Colonic mucosa (tissue), 4 donors: ENCODE measurements at regions not wholly inside any gene's neighbourhood (a gene's known extent, or its start where the extent isn't known, plus 50 kb on each side); places are given as distances from the start of the nearest gene placed in this dataset.

Source experiments
- DNase-seq: peaks from one replicate; pipeline ENCODE4 v3.0.0-alpha.2; 2020
- H3K27ac ChIP-seq: fragments of 200-600 bp; one replicate; pipeline ENCODE4 v1.8.0; 2021
- H3K27me3 ChIP-seq: fragments of 200-600 bp; one replicate; pipeline ENCODE4 v1.8.0; 2021
- H3K36me3 ChIP-seq: fragments of 200-600 bp; one replicate; pipeline ENCODE4 v1.8.0; 2021
- H3K4me1 ChIP-seq: fragments of 200-600 bp; one replicate; pipeline ENCODE4 v1.8.0; 2021; ENCODE audit warnings: mild to moderate bottlenecking
- H3K4me3 ChIP-seq: fragments of 200-600 bp; one replicate; pipeline ENCODE4 v1.8.0; 2021
- H3K9ac ChIP-seq, 2 donors: one replicate each; pipeline ENCODE4 v1.7.0; 2013; ENCODE audit warnings: control low read depth in 2 of 2, low read depth in 2 of 2, low read length in 2 of 2
- H3K9me3 ChIP-seq: fragments of 200-600 bp; one replicate; pipeline ENCODE4 v1.8.0; 2021
- intact Hi-C: fragments of 100-400 bp; cut with DNase I; formaldehyde crosslinking; loops from one replicate; pipeline ENCODE4 v1.14.1; 2022
- TF ChIP-seq, protein P1 (sequence below): fragments of 200-600 bp; IDR thresholded peaks from one replicate; pipeline ENCODE4 v1.8.0; 2022; ENCODE audit warnings: antibody characterized with exemption, mild to moderate bottlenecking
- donor health status: healthy.
- donor health status: DM: no; HTN: no; CAD: no.
- donor health status: DM: no; HTN: no; CAD: no.

DNA sequence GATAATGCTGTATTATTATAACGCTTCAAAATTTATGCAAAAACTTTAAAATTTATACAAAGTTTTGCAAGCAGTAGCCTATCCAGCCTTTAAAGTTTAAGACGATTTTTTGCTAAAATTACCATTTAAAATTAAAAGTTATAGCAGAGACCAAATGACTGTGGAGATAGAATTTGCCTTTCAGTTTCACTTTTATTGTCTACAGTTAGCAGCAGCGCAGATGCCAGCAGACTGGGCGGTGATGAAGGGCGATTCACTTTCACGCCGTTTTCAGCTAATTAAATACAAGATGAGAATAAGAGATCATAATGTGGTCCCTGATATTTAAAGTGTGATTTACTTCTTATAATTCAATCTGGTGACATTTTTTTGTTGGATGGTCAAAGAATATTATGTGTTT, 1381.5 kb upstream of the ADGRL3 start:
- no peaks in the 10 kb centered on the region for H3K4me1 ChIP-seq
- H3K9ac ChIP-seq = no peak overlapping the region
- H3K27me3 ChIP-seq = no peaks in the 10 kb centered on the region
- no peak overlapping the region for H3K4me3 ChIP-seq
- intact Hi-C loops = no loop called here
- H3K36me3 ChIP-seq = no peaks in the 10 kb centered on the region
- H3K9me3 ChIP-seq = no peaks in the 10 kb centered on the region
- DNase-seq = no peak
- no peak overlapping the region for H3K27ac ChIP-seq
- TF ChIP-seq, protein P1, sequence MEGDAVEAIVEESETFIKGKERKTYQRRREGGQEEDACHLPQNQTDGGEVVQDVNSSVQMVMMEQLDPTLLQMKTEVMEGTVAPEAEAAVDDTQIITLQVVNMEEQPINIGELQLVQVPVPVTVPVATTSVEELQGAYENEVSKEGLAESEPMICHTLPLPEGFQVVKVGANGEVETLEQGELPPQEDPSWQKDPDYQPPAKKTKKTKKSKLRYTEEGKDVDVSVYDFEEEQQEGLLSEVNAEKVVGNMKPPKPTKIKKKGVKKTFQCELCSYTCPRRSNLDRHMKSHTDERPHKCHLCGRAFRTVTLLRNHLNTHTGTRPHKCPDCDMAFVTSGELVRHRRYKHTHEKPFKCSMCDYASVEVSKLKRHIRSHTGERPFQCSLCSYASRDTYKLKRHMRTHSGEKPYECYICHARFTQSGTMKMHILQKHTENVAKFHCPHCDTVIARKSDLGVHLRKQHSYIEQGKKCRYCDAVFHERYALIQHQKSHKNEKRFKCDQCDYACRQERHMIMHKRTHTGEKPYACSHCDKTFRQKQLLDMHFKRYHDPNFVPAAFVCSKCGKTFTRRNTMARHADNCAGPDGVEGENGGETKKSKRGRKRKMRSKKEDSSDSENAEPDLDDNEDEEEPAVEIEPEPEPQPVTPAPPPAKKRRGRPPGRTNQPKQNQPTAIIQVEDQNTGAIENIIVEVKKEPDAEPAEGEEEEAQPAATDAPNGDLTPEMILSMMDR = no peak

DNA sequence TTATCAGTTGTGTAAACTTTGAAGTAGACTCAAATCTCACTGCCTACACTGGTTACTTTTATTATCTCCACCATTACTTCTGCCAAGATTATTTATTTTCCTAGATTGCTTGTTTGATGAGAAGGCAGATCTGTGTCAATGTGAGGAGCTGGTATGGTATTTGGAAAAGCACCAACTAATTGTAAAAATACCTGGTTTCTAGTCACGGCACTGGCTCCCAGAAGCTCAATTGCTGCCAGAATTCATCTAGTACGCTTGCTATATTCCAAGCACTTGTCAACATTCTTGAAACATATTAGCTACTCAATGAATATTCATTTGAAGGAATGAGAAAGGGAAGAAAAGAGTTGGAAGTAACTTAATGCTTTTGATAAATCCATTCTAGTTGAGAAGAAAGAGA, 1376.8 kb upstream of the ADGRL3 start:
- TF ChIP-seq, protein P1 = no peak
- Histone ChIP-seq H3K4me1 (no peaks in the 10 kb centered on the region), H3K4me3 (no peak overlapping the region), H3K27me3 (no peaks in the 10 kb centered on the region), H3K36me3 (no peaks in the 10 kb centered on the region), H3K9me3 (no peaks in the 10 kb centered on the region), H3K9ac (no peak overlapping the region), H3K27ac (no peak overlapping the region)
- intact Hi-C loops = no loop called here
- no peak for DNase-seq

DNA sequence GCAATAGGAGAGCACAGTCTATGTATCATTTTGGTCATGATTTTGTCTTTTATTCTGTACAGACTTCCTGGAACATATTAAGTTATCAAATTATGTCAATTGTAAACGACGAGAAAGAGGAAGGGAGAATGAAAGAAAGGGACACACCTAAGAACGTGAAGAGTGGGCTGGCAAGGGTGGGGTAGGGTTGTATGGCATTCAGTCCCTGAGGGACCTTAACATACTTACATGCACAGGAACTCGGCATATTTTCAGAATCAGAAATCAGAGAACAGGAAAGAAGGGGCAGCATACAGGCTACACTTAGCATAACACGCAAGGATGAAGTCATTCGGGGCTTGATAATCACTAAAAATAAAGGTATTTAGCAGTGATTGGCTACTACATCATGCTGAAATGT, 1375.0 kb upstream of the ADGRL3 start:
- Histone ChIP-seq H3K4me1 (no peaks in the 10 kb centered on the region), H3K4me3 (no peak overlapping the region), H3K27me3 (no peaks in the 10 kb centered on the region), H3K36me3 (no peaks in the 10 kb centered on the region), H3K27ac (no peak overlapping the region), H3K9me3 (no peaks in the 10 kb centered on the region), H3K9ac (no peak overlapping the region)
- DNase-seq = no peak
- TF ChIP-seq, protein P1 = no peak
- intact Hi-C loops = no loop called here

DNA sequence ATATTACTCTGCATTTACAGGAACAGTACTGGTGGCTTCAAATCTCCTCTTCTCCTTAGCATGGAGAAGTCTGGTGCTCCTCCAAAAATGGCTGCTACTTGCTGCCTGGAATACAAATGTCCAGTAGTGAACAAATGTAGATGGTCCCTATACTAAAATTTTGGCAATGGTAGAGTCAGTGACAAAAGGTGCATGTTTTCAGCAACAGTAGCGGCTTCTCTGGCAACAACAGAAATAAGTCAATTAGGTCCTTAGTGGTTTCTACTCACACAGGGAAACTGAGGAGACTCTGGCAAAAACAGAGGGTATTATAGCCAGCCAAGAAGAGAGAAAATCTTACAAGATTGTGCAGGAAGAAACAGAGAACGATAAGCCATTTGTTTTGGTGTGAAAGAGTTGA, 1368.4 kb upstream of the ADGRL3 start:
- H3K9me3 ChIP-seq = no peaks in the 10 kb centered on the region
- no peak overlapping the region for H3K9ac ChIP-seq
- H3K4me1 ChIP-seq = no peaks in the 10 kb centered on the region
- no peak overlapping the region for H3K4me3 ChIP-seq
- TF ChIP-seq, protein P1 = no peak
- H3K27ac ChIP-seq = no peak overlapping the region
- no peaks in the 10 kb centered on the region for H3K36me3 ChIP-seq
- DNase-seq = no peak
- intact Hi-C loops = no loop called here
- no peaks in the 10 kb centered on the region for H3K27me3 ChIP-seq

DNA sequence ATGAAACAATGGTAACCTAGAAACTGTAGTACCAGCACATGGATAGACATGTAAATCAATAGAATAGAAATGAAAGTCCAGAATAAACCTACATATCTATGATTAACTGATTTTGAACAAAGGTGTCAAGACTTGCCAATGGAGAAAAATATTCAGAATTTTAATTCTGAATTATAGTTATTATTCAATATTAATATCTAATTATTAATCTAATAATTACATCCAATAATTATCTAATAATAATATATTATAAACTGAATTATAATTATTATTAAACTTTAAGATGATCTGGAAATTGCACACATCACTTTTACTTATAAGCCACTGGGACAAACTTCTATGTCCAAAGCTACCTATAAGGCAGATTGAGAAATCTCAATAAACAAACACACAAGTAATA, 1365.2 kb upstream of the ADGRL3 start:
- no peaks in the 10 kb centered on the region for H3K27me3 ChIP-seq
- TF ChIP-seq, protein P1 = no peak
- no peaks in the 10 kb centered on the region for H3K36me3 ChIP-seq
- no peak for DNase-seq
- H3K9me3 ChIP-seq = no peaks in the 10 kb centered on the region
- no peak overlapping the region for H3K4me3 ChIP-seq
- H3K27ac ChIP-seq = no peak overlapping the region
- H3K9ac ChIP-seq = no peak overlapping the region
- intact Hi-C loops = no loop called here
- H3K4me1 ChIP-seq = no peaks in the 10 kb centered on the region

DNA sequence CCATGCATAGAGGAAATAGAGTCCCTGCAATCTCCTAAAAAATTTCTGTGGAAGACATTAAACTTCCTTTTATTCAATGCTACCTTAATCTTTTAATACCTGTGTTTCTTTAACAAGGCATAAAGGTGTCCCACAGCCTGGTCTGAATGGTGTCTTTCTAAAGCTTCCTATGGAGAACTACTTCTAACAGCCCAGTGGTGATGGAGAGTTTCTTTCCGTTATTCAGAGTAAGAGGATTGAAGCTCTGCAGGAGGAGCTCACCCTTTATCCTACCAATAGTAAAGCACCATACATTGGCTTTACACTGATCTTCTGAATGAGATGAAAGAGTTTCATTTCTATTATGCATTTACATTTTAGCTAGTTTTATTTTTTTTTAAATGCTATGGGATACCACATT, 1362.4 kb upstream of the ADGRL3 start:
- no peak overlapping the region for H3K4me3 ChIP-seq
- TF ChIP-seq, protein P1 = no peak
- H3K27me3 ChIP-seq = no peaks in the 10 kb centered on the region
- no peaks in the 10 kb centered on the region for H3K36me3 ChIP-seq
- no peak for DNase-seq
- H3K9ac ChIP-seq = no peak overlapping the region
- no peaks in the 10 kb centered on the region for H3K4me1 ChIP-seq
- no peaks in the 10 kb centered on the region for H3K9me3 ChIP-seq
- intact Hi-C loops = no loop called here
- no peak overlapping the region for H3K27ac ChIP-seq
